HG03135 (cell line): ENCODE measurements at regions not wholly inside any gene's neighbourhood (a gene's known extent, or its start where the extent isn't known, plus 50 kb on each side); places are given as distances from the start of the nearest gene placed in this dataset.
"Not testable (repeated sequence)": the region's sequence is repeated elsewhere in the genome, so short reads cannot be mapped to it uniquely, and the experiment has no call there.

Experiments used
- ATAC-seq: cut with Tn5 transposase; IDR thresholded peaks from one replicate; pipeline ENCODE4 v1.9.1; 2021; ENCODE audit warnings: mild to moderate bottlenecking, moderate library complexity; ENCODE audit not compliant: unreplicated experiment

- ATAC-seq: no peak
Observed at GRCh38 chr5:57777174-57777581, 294.6 kb upstream of the ACTBL2 start.

DNA sequence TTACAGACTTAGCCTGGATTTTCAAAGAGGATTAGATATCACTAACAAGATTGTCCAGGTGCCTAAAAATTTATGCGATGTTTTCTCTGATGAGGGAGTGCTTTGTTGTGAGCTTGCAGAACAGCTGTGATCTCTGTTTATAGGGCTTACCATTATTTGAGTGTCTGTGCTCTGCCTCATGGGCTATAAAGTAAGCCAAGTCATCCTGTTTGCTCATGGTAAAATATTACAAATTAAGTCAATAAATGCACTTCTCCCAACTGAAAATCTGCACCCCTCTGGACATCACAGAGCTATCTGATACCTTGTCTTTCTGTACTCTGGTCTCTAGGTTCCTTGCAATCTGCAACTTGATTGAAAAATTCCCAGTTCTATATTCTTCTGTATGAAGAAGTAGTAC lies 293.4 kb upstream of the ACTBL2 start:
- ATAC-seq: no peak

- no peak for ATAC-seq
Observed at GRCh38 chr5:57774439-57774838, 291.8 kb upstream of the ACTBL2 start.

DNA sequence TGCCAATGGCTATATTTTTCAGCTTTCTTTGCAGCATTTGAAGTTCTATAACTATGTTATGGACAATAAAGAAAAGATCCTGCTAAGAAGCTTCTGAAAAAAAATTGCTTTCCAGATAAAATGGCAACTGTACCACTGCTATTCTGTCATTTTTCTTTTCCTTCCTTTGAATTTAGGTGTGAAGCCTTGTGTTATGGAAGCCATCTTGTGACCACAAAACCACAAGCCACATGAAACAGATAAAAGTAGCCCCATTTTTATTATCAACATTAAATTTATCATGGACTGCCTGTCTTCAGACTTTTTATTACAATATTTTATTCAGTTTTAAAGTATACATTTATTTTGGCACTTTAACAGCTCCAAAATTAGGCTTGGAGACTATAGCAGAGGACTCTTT lies 289.9 kb upstream of the ACTBL2 start:
- ATAC-seq: no peak

DNA sequence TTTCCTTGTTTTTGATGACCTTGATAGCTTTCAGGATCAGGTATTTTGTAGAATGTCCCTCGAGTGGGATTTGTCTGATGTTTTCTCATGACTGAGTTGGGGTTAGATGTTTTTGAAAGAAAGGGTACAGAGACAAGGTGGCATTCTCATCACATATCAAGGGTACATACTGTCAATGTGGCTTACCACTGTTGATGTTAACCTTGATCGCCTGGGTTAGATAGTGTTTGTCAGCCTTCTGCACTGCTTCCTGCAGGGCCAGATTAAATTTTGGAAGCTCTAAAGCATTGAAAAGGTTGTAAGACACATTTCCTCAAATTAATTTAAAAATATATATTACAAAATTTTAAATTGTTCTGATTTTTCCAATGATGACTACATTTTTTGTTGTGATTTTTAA lies 287.4 kb upstream of the ACTBL2 start:
- ATAC-seq: no peak

GRCh38 chr5:57768745-57769144 lies 286.1 kb upstream of the ACTBL2 start:
- no peak for ATAC-seq

- no peak for ATAC-seq
Observed at GRCh38 chr5:57764479-57765089, 282.0 kb upstream of the ACTBL2 start.

DNA sequence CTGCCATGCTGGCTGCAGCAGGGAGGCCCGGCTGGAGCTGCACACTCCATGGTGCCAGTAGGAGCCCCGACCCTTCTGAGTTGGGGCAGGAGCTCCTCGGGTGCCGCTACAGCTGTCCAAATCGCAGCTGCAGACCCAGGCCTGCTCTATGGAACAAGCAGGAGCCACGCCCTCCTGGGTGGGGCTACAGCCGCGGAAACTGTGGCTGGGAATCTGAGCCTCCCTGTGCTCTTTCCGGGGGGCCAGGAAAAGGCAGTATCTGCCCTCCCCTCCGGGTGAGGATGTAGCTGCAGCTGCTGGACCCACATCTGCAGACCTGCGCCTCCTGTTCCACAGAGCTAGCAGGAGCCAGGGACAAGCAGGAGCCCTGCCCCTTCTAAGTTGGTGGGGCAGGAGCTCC lies 278.9 kb upstream of the ACTBL2 start:
- ATAC-seq: no peak

DNA sequence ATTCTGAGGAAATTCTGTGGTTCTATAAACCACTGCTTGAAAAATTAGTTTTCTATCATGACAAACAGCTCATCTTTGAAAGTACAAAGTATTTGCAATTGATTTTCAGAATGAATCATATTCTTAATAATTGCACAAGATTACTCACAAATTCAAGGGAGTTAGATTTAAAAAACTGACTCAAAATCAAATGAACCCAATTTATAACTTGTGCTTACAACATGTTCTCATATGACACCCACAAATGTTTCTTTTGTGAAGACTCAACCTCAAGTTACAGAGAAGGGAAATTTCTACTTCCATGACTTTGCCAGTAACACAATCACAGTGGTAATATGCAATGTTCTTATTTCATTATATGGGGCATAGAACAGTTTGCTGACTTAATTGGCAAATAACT lies 272.0 kb upstream of the ACTBL2 start:
- no peak for ATAC-seq

DNA sequence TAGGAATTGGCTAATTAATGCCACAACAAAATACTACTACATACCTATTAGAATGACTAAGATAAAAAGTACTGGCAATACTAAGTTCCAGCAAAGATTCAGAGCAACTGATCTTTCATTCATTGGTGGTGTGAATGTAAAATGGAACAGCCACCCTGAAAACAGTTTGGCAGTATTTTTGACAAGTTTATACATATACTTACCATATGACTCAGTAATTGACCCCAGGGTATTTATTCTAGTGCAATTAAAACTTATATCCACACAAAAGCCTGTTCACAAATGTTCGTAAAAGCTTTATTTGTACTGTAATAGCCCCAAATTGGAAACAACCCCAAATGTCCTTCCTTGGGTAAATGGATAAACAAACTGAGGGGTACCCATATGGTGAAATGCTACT lies 270.8 kb upstream of the ACTBL2 start:
- ATAC-seq: no peak

DNA sequence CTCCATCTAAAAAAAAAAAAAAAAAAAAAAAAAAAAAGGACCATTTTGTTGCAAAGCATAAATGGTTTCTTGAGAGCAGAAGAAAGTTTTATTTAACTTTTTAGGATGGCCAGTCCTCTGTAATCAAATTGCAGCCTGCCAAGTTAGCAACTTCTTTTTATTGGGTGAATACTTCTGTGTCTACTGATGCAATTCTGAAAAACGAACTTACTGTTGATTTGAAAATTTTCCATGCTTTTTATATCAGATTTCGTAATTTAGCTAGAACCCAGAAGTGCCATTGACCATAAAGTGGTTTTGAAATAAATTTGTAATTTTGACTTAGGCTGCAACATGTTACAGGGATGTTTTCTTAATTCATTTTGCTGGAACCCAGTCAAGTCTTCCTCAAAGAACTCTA lies 269.1 kb upstream of the ACTBL2 start:
- ATAC-seq: no peak

DNA sequence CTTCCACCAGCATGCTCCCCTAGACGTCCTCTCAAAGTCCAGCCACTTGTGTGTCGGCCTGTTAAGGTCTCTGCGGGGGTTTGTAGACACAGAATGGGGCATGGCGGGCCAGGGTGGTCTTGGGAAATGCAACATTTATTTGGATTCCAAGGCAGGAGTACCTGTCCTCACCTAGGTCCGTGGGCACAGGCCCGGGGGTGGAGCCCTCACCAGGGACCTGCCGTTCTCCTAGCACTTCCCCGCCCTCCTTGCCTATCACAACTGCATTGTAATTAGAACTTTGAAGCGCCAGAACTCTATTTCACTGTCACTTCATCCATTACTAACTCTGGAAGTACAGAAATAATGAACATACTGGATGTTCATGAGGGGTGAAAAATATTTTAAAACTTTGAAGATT lies 268.3 kb upstream of the ACTBL2 start:
- no peak for ATAC-seq

- no peak for ATAC-seq
Observed at GRCh38 chr5:57750282-57750681, 267.7 kb upstream of the ACTBL2 start.

DNA sequence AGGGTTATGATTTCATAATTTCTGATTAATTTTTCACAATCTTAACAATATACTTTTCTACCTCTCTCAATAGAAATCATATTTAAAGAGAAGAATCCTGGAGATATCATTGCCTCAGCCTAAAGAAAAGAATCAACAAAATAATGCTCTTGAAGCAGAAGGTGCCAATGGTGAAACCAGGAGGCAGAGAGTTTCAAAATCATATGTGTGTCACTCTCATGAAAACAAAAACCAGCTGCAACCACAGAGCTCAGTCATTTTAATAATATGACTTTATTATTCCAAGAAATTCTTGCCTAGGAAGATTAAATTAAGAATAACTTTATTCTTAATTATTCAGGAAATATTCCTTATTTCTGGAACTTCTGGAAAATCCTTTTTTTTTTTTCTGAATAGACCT lies 266.8 kb upstream of the ACTBL2 start:
- ATAC-seq: no peak

DNA sequence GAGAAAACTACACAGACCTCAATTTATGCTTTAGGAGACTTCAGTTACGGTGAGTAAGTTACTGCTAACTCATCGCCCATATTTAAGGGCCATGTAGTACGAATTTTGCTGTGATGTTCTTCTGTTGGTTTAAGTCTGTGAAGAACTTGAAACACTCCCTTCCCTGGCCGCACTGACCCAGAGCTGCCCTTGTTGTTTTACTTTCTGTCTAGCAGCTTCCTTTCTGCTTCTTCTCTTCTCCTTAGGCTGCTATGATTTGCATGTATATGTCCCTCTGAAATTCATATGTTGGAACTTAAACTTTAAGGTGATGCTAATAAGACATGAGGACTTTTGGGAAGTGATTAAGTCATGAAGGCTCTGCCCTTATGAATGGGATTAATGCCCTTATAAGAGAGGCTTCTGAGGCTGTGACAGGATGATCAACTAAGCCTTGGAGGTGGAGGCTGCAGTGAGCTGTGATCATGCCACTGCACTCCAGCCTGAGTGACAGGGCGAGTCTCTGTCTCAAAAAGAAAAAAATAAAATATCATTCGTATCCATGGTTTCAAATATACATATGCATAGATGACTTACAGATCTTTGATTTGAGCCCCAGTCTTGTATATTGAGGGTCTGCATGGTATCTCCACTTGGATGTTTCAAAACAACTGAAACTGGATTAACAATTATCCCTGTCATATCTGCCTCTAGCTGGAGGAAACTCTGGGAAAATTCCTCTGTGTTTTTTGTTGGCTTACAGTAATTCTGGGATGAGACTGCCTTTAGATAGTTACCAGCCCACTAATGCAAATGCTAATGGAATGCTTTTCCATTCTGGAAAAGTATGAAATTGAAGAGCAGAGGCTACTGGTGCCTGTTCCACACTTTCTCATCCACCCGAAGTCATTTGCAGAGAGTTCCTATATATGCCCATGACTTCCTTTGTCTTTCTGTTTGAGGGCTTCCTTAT lies 263.4 kb upstream of the ACTBL2 start:
- no peak for ATAC-seq

GRCh38 chr5:57745029-57745428 lies 262.4 kb upstream of the ACTBL2 start:
- no peak for ATAC-seq

DNA sequence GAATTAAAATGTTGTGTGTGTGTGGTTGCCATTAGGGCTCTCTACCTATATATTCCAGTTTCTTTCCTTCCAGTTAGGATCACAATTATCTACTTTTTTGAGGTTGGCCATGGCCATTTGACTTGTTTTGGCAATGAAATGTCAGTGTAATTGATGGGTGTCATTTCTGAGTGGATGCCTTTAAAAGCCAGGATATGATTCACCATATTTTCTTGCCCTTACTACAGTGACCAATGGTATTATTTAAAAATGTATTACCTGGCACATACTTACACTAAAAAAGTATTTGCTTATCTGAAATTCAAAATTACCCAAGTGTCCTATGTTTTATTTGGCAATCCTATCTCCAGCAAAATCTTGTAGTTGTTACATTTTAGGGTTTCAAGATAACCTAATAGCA lies 258.7 kb upstream of the ACTBL2 start:
- ATAC-seq: no peak

- ATAC-seq: no peak
Observed at GRCh38 chr5:57738787-57739186, 256.2 kb upstream of the ACTBL2 start.

- ATAC-seq: no peak
Observed at GRCh38 chr5:57738301-57738700, 255.7 kb upstream of the ACTBL2 start.

DNA sequence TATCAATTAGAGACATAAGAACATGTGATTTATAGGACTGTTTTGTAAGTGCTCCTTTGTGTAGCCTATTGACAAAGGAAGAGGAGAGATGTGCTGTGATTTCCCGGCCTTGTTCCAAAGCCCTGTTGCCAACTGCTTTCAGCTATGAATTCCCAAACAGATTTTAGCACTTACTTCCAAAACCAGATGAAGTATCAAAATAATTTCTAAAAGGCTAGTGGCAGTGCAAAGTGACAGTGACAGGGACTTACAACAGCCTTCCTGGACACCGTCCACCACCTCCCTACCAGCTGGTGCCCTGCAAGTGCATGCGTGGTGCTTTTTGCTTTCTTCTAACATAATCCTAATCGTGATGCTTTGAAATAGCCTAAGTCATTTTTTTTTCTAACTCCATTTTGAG lies 254.1 kb upstream of the ACTBL2 start:
- ATAC-seq: no peak

GRCh38 chr5:57735279-57736153 lies 252.9 kb upstream of the ACTBL2 start:
- ATAC-seq: not testable (repeated sequence)
